ENCODE measurements at regions not wholly inside any gene's neighbourhood (a gene's known extent, or its start where the extent isn't known, plus 50 kb on each side); places are given as distances from the start of the nearest gene placed in this dataset.

DNA sequence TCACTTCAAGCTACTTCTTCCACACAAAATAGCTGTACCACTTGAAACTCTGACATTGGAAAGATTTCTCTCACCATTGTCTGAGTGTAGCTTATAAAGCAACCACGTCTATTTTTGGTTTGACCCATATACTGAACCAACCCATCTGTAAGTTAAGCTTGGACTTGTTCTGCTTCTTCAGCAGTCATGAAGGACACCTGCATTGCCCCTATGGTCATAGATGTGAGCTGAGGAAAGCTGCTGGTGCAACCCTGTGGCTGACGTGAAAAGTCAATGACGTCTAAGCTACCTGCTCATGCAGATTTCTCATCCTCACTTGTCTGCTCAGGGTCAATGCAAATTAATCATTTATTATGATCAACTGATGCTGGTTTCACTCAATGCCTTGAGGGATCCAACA, 417.4 kb downstream of the CETN3 start:
- no peak for TF ChIP-seq POLR2A (IDR thresholded peaks at IDR 0.05; ENCODE audit: low read depth, low read length)
- no peak for TF ChIP-seq POLR2AphosphoS5 (IDR thresholded peaks at IDR 0.05; ENCODE audit: low read depth, low read length)

Data from GM12892 (cell line).